Stimulated activated naive CD8-positive, alpha-beta T cell treated with anti-CD3 and anti-CD28 coated beads, Interleukin-15, Interleukin-2, amounts not matched to agents 100 ng/mL and 50 ng/mL, for 24 hours (primary cell): ENCODE measurements at regions not wholly inside any gene's neighbourhood (a gene's known extent, or its start where the extent isn't known, plus 50 kb on each side); places are given as distances from the start of the nearest gene placed in this dataset.

Experiments used
- H3K27ac Mint-ChIP-seq: one replicate; pipeline ENCODE4 v1.8.0; 2021; ENCODE audit warnings: mild to moderate bottlenecking, mixed read lengths
- H3K27me3 Mint-ChIP-seq: one replicate; pipeline ENCODE4 v1.8.0; 2021; ENCODE audit warnings: mixed read lengths
- H3K36me3 Mint-ChIP-seq: one replicate; pipeline ENCODE4 v1.8.0; 2021; ENCODE audit warnings: low read depth, mixed read lengths
- H3K4me1 Mint-ChIP-seq: one replicate; pipeline ENCODE4 v1.8.0; 2021; ENCODE audit warnings: low read depth, mixed read lengths
- H3K4me3 Mint-ChIP-seq: one replicate; pipeline ENCODE4 v1.8.0; 2021; ENCODE audit warnings: mild to moderate bottlenecking, mixed read lengths
- H3K9me3 Mint-ChIP-seq: one replicate; pipeline ENCODE4 v1.8.0; 2021; ENCODE audit warnings: mixed read lengths

DNA sequence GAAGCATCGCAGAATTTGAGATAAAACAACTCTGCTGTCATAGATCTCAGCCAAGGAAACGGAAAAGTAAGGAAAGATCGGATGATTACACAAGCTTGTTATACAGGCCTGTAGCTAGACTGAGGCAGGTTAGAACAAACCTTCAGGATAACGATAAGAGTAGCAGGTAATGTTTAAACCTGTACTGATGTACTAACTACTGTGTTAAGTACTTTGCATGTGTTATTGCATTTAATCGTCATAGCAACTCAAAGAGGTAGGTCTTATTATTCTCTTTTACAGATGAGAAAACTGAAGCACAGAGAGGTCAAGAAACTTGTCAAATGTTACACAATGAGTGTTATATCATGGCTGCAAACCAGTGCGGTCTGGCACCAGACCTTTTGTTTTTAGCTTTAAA lies 352.5 kb downstream of the GPAM start:
- H3K27me3 Mint-ChIP-seq = no peaks in the 10 kb centered on the region
- no peaks in the 10 kb centered on the region for H3K4me1 Mint-ChIP-seq
- H3K36me3 Mint-ChIP-seq = no peaks in the 10 kb centered on the region
- no peaks in the 10 kb centered on the region for H3K9me3 Mint-ChIP-seq
- no peak overlapping the region for H3K4me3 Mint-ChIP-seq
- H3K27ac Mint-ChIP-seq = no peak overlapping the region

DNA sequence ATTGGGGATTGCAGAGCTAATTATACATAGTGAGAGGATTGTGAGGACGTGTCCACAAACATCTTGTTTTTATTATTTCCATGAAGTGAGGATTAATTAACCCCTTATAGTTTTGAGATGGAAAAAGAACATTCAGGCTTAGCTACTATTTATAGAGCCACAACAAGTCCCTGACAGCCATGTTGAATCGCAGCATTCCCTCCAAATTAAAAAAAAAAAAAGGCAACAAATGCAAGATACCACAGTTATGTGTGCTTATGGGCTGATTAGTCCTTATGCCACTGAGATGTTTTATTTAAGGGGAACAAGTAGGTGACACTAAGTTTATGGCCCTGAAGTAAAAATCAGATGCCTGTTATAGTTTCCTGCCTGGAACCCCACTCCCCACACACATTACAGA lies 350.3 kb downstream of the GPAM start:
- no peaks in the 10 kb centered on the region for H3K27me3 Mint-ChIP-seq
- no peaks in the 10 kb centered on the region for H3K9me3 Mint-ChIP-seq
- H3K27ac Mint-ChIP-seq = no peak overlapping the region
- no peak overlapping the region for H3K4me3 Mint-ChIP-seq
- no peaks in the 10 kb centered on the region for H3K36me3 Mint-ChIP-seq
- no peaks in the 10 kb centered on the region for H3K4me1 Mint-ChIP-seq

DNA sequence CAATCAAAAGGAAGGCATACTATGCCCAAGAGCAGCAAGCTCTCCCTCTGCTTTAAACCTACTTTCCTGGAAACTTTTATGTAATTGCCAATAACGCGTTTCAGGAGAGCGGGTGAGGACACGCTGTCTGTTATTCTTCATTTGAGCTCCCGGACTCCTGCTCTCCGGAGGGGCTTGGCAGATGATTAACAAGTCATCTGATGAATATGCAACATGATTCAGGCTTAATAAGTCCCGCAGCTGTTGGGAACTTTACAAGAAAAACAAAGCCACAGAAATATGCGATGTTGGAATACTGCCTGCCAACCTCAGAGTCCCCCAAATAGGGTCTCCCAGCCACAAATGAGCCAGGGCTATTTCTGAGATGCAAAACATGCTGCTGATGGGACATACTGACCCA lies 348.0 kb downstream of the GPAM start:
- no peaks in the 10 kb centered on the region for H3K36me3 Mint-ChIP-seq
- H3K27ac Mint-ChIP-seq = no peak overlapping the region
- H3K4me1 Mint-ChIP-seq = no peaks in the 10 kb centered on the region
- no peak overlapping the region for H3K4me3 Mint-ChIP-seq
- H3K9me3 Mint-ChIP-seq = no peaks in the 10 kb centered on the region
- no peaks in the 10 kb centered on the region for H3K27me3 Mint-ChIP-seq

DNA sequence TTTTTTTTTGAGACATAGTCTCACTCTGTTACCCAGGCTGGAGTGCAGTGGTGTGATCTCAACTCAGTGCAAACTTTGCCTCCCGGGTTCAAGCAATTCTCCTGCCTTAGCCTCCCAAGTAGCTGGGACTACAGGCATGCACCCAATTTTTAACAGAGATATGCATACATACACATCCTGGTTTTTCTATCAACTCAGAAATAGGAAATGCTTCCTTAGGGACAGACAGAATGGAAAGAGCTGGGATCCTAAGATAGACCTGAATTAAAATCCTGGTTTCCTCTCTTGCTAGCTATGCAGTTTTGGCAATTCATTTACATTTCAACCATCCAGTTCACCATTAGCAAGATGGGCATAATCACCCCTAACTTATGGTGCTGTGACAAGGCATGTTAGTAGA lies 347.5 kb downstream of the GPAM start:
- Mint-ChIP-seq H3K4me3 (no peak overlapping the region), H3K9me3 (no peaks in the 10 kb centered on the region)

DNA sequence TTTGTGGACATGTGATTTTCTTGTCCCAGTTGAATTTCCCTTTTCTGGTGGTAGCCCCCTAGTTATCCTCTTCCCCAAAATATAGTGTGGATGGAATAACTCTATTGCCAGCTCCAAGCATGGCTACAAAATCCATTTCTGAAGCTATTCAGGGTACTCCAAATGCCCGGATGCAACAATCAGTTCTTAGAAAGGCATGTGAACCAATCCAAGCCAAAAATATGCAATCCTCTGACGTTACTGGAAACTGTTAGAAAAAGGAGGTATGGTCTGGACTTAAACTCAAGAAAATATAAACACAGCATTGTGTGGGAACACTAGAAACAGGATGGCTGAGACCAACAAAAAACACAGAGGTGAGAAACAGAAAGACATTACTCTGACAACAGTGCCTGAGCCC lies 347.0 kb downstream of the GPAM start:
- no peaks in the 10 kb centered on the region for H3K4me1 Mint-ChIP-seq
- no peak overlapping the region for H3K4me3 Mint-ChIP-seq
- no peak overlapping the region for H3K27ac Mint-ChIP-seq
- H3K36me3 Mint-ChIP-seq = no peaks in the 10 kb centered on the region
- no peaks in the 10 kb centered on the region for H3K9me3 Mint-ChIP-seq
- no peaks in the 10 kb centered on the region for H3K27me3 Mint-ChIP-seq

More for the DNA sequence above, 347.5 kb downstream of the GPAM start:
- no peaks in the 10 kb centered on the region for H3K36me3 Mint-ChIP-seq
- H3K4me1 Mint-ChIP-seq = no peaks in the 10 kb centered on the region
- H3K27ac Mint-ChIP-seq = no peak overlapping the region
- H3K27me3 Mint-ChIP-seq = no peaks in the 10 kb centered on the region

DNA sequence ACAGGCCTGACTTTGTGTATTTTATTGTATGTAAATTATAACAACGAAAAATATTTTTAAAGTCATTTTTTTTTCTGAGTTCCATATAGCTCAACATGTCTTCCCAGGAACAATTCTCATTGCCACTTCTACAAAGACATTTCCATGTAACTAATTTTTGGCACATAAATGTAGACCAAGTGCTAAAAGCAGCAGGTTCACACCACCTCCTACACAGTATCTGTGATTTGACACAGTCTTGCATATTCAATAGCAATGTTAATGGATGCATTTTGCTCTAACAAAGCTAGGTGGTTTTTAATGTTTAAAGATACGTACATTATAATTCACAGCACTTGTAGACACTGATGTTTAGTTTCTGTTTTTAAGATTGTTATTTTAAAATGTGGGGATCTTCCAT lies 346.5 kb downstream of the GPAM start:
- H3K4me1 Mint-ChIP-seq = no peaks in the 10 kb centered on the region
- H3K36me3 Mint-ChIP-seq = no peaks in the 10 kb centered on the region
- no peak overlapping the region for H3K4me3 Mint-ChIP-seq

DNA sequence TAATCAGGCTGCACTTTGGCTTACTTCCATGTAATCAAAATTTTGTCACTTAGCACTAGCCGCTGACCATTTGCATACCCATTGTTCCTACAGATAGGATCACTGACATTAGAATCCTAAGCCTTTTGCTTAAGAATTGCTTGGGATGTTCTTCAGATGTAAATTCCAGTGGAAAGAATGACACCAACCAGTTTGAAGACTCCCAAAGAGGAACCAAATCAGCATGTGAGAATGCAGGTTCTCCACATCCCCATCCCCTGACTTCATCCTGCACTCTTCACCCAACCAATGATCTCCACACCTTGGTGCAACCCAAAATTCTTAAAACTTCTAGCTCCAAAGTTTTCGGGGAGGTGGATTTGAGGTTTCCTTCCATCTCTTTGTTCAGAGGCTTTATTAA lies 345.6 kb downstream of the GPAM start:
- no peak overlapping the region for H3K4me3 Mint-ChIP-seq
- no peaks in the 10 kb centered on the region for H3K9me3 Mint-ChIP-seq

More for the DNA sequence above, 346.5 kb downstream of the GPAM start:
- Mint-ChIP-seq H3K27ac (no peak overlapping the region), H3K27me3 (no peaks in the 10 kb centered on the region), H3K9me3 (no peaks in the 10 kb centered on the region)

DNA sequence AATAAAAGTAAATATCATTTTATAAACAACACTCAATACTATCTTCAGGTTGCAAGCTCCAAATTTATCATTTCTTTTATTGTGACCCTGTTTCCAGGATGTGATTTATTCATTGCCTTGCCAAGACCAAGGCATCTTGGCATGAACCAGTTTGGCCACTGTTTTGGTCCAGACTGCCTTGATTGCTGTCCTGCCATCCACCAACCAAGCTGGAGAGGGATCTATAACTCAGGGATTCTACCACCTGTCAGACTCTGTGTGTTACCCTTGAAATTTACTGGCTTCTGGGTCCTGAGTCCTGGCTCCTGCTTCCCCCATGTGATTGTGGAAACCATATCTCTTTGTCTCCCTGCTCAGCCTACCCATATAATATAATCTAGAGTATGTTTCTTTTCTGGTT lies 343.0 kb downstream of the GPAM start:
- no peak overlapping the region for H3K4me3 Mint-ChIP-seq
- H3K27me3 Mint-ChIP-seq = no peaks in the 10 kb centered on the region
- H3K9me3 Mint-ChIP-seq = no peaks in the 10 kb centered on the region
- H3K27ac Mint-ChIP-seq = no peak overlapping the region
- no peaks in the 10 kb centered on the region for H3K36me3 Mint-ChIP-seq
- H3K4me1 Mint-ChIP-seq = no peaks in the 10 kb centered on the region

More for the DNA sequence above, 345.6 kb downstream of the GPAM start:
- Mint-ChIP-seq H3K36me3 (no peaks in the 10 kb centered on the region), H3K27ac (no peak overlapping the region), H3K4me1 (no peaks in the 10 kb centered on the region), H3K27me3 (no peaks in the 10 kb centered on the region)

DNA sequence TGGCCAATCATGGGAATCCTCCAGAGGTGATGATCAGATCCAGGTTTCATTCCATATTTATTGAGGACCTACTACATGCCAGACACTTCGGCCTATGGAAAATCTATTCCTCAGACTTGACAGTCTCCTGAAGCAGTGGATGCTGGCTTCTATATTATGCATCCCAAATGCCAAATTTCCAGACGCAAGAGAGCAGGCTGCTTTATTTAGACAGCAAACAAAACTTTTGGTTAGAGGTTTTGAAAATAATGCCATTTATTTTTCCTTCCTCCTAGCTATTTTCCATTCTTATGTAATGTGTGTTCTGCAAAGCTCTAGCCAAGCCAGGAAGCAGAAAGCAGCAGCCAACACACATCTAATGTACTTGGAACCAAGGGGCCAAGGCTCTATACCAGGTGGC lies 330.8 kb downstream of the GPAM start:
- Mint-ChIP-seq H3K9me3 (peaks cover 5% of the 10 kb centered on the region), H3K27me3 (no peaks in the 10 kb centered on the region), H3K4me1 (no peaks in the 10 kb centered on the region), H3K27ac (no peak overlapping the region), H3K4me3 (no peak overlapping the region), H3K36me3 (peaks cover under 1% of the 10 kb centered on the region)

DNA sequence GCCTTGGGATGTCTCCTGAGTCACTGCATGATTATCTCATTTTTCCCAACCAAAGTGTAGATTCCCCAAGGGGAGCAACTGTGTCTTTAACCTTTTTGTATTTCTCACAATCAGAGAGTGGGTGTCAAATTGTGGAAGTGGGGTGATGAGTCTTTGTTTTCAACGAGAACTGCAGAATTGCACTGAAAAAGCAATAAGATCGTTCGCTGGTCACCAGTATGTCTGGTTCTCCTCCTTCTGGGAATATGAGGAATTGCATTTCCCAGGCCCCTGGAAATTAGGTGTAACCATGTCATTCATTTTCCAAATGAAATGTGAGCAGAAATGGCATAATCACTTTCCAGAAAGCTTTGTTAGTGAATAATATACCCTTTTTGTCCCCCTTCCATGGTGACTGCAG lies 326.9 kb downstream of the GPAM start:
- H3K27ac Mint-ChIP-seq = no peak overlapping the region
- H3K4me1 Mint-ChIP-seq = no peaks in the 10 kb centered on the region
- no peaks in the 10 kb centered on the region for H3K9me3 Mint-ChIP-seq
- H3K4me3 Mint-ChIP-seq = no peak overlapping the region
- no peaks in the 10 kb centered on the region for H3K36me3 Mint-ChIP-seq
- peaks cover 12% of the 10 kb centered on the region for H3K27me3 Mint-ChIP-seq

DNA sequence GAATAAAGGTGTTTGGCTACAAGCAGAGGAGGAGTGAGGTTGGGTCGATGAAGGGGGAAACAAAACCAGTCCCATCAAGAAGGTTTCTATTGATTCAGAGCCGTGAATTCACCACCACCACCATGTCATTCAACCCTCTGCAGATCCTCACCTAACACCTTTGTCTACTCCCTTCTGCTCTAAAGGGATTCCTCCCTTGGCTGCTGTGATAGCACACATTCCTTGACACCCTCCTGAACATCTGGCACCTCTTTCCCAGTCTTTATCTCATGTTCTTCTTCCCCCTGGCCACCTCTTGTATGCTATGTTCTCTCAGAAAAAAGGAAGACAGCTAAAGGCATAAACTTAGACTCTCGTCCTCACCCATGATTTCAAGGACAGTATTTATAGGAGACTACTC lies 318.0 kb downstream of the GPAM start:
- Mint-ChIP-seq H3K4me1 (no peaks in the 10 kb centered on the region), H3K27me3 (peaks cover 3% of the 10 kb centered on the region), H3K4me3 (no peak overlapping the region), H3K27ac (no peak overlapping the region), H3K36me3 (no peaks in the 10 kb centered on the region), H3K9me3 (no peaks in the 10 kb centered on the region)

DNA sequence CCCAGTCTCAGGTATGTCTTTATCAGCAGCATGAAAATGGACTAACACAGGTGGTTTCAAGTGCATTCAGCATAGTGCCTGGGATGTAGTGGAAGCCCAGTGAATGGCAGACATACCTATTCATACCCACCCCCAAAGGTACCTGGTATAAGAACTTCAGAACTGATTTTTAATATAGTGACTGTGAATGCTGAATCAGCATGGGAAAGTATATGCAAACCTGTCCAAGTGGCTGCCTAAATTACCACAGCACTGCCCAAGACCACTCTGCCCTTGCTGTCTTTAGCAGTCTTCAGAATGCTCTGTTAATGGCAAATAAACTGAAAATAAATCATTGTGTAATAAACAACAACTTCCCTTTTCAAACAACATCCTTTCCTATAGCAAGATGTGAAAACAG lies 312.1 kb downstream of the GPAM start:
- Mint-ChIP-seq H3K27ac (no peak overlapping the region), H3K4me1 (no peaks in the 10 kb centered on the region), H3K36me3 (no peaks in the 10 kb centered on the region), H3K27me3 (no peaks in the 10 kb centered on the region), H3K9me3 (no peaks in the 10 kb centered on the region), H3K4me3 (no peak overlapping the region)

DNA sequence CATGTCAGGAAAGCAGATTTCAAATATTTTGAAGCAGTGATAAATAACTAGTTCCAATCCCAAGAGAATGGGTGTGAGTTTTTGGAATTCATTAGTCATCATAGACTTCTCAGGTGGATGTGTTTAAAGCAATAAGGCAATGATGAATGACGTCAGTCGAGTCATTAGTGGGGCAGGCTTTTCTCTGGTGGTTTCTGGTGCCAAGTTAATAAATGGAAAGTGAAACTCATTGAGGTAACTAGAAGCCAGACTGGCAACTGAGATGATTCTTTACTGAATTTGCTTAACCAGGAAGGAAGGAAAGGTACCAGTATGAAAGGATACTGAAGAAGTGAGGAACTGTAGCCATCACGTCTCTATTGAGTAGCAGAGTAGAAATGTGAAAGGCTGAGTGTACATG lies 311.0 kb downstream of the GPAM start:
- Mint-ChIP-seq H3K27me3 (no peaks in the 10 kb centered on the region), H3K9me3 (no peaks in the 10 kb centered on the region), H3K27ac (no peak overlapping the region), H3K36me3 (no peaks in the 10 kb centered on the region), H3K4me1 (no peaks in the 10 kb centered on the region), H3K4me3 (no peak overlapping the region)

DNA sequence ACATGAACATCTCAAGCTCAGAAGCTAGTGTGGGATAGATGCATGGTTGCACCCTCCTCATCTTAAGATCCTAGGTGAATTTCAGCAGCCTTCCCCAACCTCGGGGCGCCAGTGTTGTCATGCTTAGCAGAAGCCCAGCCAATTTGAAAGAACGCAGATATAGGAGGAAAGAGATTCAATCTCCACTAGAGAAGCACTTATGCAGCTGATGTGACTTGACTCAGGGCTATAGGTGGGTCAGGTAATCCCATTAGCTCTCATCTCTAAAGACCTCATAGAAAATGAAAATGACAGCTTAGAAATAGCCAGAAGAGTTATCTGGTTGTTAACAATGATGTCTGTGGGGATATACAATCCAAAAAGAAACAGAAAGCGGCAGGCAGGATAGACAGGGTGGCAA lies 310.5 kb downstream of the GPAM start:
- H3K4me3 Mint-ChIP-seq = no peak overlapping the region

DNA sequence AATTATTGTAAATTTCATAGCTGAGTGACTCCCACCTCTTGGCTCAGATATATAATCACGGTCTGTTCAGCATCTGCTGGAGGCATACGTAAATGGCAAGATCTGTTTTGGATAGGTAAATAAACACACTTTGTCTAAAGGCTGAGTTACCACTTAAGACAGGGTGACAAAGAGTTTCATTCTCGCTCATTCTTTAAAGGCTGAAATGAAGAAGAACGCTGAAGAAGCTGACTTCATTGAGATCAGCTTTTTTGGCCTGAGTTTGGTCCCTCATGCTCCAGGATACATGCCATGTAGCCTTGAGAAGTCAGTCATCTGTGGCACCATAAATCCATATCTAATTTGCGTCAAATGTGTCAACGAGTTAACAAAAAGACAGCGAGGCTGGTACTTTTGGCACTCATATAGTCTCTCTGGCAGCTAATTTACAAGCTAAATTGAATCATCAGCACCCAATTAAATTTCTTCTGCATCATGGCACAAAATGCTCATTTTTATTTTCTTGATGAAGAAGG lies 309.9 kb downstream of the GPAM start:
- Mint-ChIP-seq H3K4me3 (no peak overlapping the region), H3K27ac (no peak overlapping the region), H3K4me1 (no peaks in the 10 kb centered on the region), H3K9me3 (no peaks in the 10 kb centered on the region), H3K27me3 (no peaks in the 10 kb centered on the region), H3K36me3 (no peaks in the 10 kb centered on the region)

More for the DNA sequence above, 310.5 kb downstream of the GPAM start:
- H3K9me3 Mint-ChIP-seq = no peaks in the 10 kb centered on the region
- no peaks in the 10 kb centered on the region for H3K36me3 Mint-ChIP-seq
- no peaks in the 10 kb centered on the region for H3K4me1 Mint-ChIP-seq
- no peak overlapping the region for H3K27ac Mint-ChIP-seq
- H3K27me3 Mint-ChIP-seq = no peaks in the 10 kb centered on the region

DNA sequence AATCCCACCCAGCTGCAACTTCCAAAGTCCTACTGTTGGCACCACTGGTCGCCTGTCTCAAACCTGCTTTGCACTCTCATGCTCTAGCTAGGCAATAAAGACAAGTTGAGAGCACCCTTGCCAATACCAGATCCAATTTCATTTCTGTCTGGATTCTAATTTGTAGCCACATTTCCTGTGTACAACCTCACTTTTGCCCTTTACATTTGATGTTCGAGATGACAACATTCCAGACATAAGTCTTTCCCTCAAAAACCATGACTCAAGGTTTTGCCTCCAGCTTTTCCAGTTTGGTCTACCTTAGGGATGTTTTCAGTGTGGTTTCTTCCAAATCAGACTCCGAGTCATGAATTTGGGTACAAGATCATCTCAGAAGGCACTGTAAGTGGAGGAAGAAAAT lies 309.0 kb downstream of the GPAM start:
- Mint-ChIP-seq H3K4me1 (no peaks in the 10 kb centered on the region), H3K36me3 (no peaks in the 10 kb centered on the region), H3K27me3 (no peaks in the 10 kb centered on the region), H3K27ac (no peak overlapping the region), H3K4me3 (no peak overlapping the region), H3K9me3 (no peaks in the 10 kb centered on the region)
